Loucy (cell line): ENCODE measurements at regions not wholly inside any gene's neighbourhood (a gene's known extent, or its start where the extent isn't known, plus 50 kb on each side); places are given as distances from the start of the nearest gene placed in this dataset.

ENCODE experiments used
- H2AFZ ChIP-seq: fragments of 200-600 bp; sonication (generic); 2 replicates; pipeline ENCODE4 v1.6.0; 2016; ENCODE audit warnings: antibody characterized with exemption, mild to moderate bottlenecking, low read length, moderate library complexity
- H3F3A ChIP-seq: fragments of 200-600 bp; 2 replicates; pipeline ENCODE4 v1.6.0; 2016; ENCODE audit warnings: antibody characterized with exemption, low read depth, mild to moderate bottlenecking
- H3K27me3 ChIP-seq: fragments of 200-600 bp; sonication (generic); 2 replicates; pipeline ENCODE4 v1.6.1; 2014; ENCODE audit warnings: low read length, mild to moderate bottlenecking; ENCODE audit not compliant: insufficient read depth, poor library complexity, severe bottlenecking
- H3K36me3 ChIP-seq: fragments of 200-600 bp; sonication (generic); 2 replicates; pipeline ENCODE4 v1.6.1; 2016; ENCODE audit warnings: low read length; ENCODE audit not compliant: insufficient read depth
- H3K4me1 ChIP-seq: fragments of 200-600 bp; sonication (generic); 2 replicates; pipeline ENCODE4 v1.5.1; 2014; ENCODE audit warnings: low read length, mild to moderate bottlenecking; ENCODE audit not compliant: insufficient read depth, poor library complexity, severe bottlenecking
- H3K4me2 ChIP-seq: fragments of 200-600 bp; sonication (generic); 2 replicates; pipeline ENCODE4 v1.6.0; 2014; ENCODE audit warnings: antibody characterized with exemption, low read length, low read depth, mild to moderate bottlenecking; ENCODE audit not compliant: poor library complexity, severe bottlenecking
- H3K4me3 ChIP-seq: fragments of 200-600 bp; sonication (generic); 2 replicates; pipeline ENCODE4 v1.5.1; 2014; ENCODE audit warnings: low read length, mild to moderate bottlenecking, mixed read lengths; ENCODE audit not compliant: poor library complexity, severe bottlenecking
- H3K79me2 ChIP-seq: fragments of 200-600 bp; sonication (generic); 2 replicates; pipeline ENCODE4 v1.6.1; 2014; ENCODE audit warnings: low read length; ENCODE audit not compliant: insufficient read depth
- H3K9ac ChIP-seq: fragments of 200-600 bp; sonication (generic); 2 replicates; pipeline ENCODE4 v1.6.0; 2014; ENCODE audit warnings: mild to moderate bottlenecking, low read depth, low read length, moderate library complexity; ENCODE audit not compliant: poor library complexity, severe bottlenecking
- H3K9me2 ChIP-seq: fragments of 200-600 bp; sonication (generic); replicated peaks from 2 replicates; pipeline ENCODE4 v1.6.1; 2016; ENCODE audit warnings: low read depth, low read length, mixed read lengths
- H3K9me3 ChIP-seq: fragments of 200-600 bp; sonication (generic); 2 replicates; pipeline ENCODE4 v1.6.1; 2014; ENCODE audit warnings: mild to moderate bottlenecking, antibody characterized with exemption, low read length, low read depth; ENCODE audit not compliant: insufficient read depth
- H4K20me1 ChIP-seq: fragments of 200-600 bp; sonication (generic); 2 replicates; pipeline ENCODE4 v1.6.0; 2014; ENCODE audit warnings: antibody characterized with exemption, low read length, mild to moderate bottlenecking; ENCODE audit not compliant: insufficient read depth, poor library complexity, severe bottlenecking
- EZH2phosphoT487 ChIP-seq: fragments of 200-600 bp; IDR thresholded peaks from 2 replicates; pipeline ENCODE4 v1.6.1; 2018; ENCODE audit warnings: antibody characterized with exemption, mild to moderate bottlenecking, moderate library complexity, borderline replicate concordance
- TF ChIP-seq, protein P1 (sequence below): fragments of 200-600 bp; sonication (generic); conservative IDR thresholded peaks from 2 replicates; pipeline ENCODE4 v1.5.1; 2014; ENCODE audit warnings: mild to moderate bottlenecking, antibody characterized with exemption, low read length

DNA sequence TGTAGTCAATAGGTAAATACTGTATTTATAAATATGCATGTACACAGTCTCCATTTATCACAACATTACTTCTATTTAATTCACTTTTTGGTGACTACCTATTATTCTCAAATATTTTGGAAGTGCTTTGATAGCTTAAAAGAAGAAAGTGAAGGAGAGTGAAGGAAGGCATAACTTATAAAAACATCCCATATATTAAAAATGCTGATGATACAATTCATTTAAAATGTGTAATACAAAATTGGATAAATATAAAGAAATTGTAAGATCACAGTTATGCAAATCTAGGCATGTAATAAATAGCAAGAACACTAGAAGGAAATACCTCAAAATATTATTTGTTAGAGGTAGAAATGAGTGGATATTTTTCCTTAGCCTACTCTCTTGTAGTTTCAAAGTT lies 111.6 kb upstream of the ADTRP start:
- Histone ChIP-seq H3K27me3 (no peaks in the 10 kb centered on the region), H3K9ac (no peak overlapping the region), H3K36me3 (no peaks in the 10 kb centered on the region), H3K9me2 (no peaks in the 10 kb centered on the region), H3K4me2 (no peak overlapping the region), H3K4me1 (peaks cover 4% of the 10 kb centered on the region), H3K4me3 (no peak overlapping the region), H3K9me3 (peaks cover 8% of the 10 kb centered on the region; the same call in 1 of the 2 replicates), H3K79me2 (no peaks in the 10 kb centered on the region), H2AFZ (no peak overlapping the region), H4K20me1 (no peaks in the 10 kb centered on the region), H3F3A (no peaks in the 10 kb centered on the region; the same call in 1 of the 2 replicates)
- TF ChIP-seq EZH2phosphoT487, result no peak
- TF ChIP-seq, protein P1, sequence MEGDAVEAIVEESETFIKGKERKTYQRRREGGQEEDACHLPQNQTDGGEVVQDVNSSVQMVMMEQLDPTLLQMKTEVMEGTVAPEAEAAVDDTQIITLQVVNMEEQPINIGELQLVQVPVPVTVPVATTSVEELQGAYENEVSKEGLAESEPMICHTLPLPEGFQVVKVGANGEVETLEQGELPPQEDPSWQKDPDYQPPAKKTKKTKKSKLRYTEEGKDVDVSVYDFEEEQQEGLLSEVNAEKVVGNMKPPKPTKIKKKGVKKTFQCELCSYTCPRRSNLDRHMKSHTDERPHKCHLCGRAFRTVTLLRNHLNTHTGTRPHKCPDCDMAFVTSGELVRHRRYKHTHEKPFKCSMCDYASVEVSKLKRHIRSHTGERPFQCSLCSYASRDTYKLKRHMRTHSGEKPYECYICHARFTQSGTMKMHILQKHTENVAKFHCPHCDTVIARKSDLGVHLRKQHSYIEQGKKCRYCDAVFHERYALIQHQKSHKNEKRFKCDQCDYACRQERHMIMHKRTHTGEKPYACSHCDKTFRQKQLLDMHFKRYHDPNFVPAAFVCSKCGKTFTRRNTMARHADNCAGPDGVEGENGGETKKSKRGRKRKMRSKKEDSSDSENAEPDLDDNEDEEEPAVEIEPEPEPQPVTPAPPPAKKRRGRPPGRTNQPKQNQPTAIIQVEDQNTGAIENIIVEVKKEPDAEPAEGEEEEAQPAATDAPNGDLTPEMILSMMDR, result no peak

DNA sequence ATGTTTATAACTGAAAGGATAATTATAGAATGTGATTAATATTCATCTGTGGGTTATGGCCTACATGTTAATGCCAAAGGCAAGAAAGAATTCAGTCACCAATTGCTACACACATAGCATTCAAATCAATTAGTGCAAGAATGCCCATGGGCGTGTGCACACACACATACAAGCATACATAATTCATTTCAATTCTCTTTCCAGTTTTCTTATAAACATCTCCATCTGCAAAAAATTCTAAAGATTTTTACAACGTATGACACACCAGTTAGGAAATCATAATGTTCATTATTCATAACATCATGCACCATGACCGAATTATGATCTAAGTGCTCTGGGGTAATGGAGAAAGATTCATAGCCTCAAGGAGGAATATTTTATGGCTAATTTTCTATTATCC lies 111.0 kb upstream of the ADTRP start:
- Histone ChIP-seq H3K9me3 (peaks cover 9% of the 10 kb centered on the region; the same call in 1 of the 2 replicates), H3K9me2 (no peaks in the 10 kb centered on the region), H3F3A (no peaks in the 10 kb centered on the region; the same call in 1 of the 2 replicates), H2AFZ (no peak overlapping the region), H3K9ac (no peak overlapping the region), H3K4me1 (peaks cover 4% of the 10 kb centered on the region), H3K4me3 (no peak overlapping the region), H4K20me1 (no peaks in the 10 kb centered on the region), H3K27me3 (no peaks in the 10 kb centered on the region), H3K4me2 (no peak overlapping the region), H3K79me2 (no peaks in the 10 kb centered on the region), H3K36me3 (no peaks in the 10 kb centered on the region)
- TF ChIP-seq, protein P1, result no peak
- no peak for TF ChIP-seq EZH2phosphoT487

DNA sequence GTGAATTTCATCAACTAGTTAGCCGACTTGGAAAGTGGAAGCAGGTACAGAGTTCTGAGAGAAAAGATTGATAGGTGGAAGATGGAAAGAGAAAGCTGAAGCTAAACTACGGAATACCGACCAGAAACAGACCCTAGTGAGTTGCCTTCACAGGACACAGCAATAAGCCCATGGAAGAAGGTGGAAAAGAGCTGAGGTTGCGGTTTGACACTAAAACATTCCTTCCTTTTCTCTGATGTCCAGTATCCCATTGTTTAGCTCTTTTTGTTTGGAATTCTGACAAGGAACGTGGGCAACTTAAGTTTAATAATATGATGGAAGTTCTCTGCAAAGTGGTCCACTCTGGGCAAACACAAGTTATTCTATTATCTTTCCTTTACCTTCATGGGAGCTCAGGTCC lies 110.1 kb upstream of the ADTRP start:
- H2AFZ ChIP-seq, result no peak overlapping the region
- no peaks in the 10 kb centered on the region for H3K36me3 ChIP-seq
- H3K79me2 ChIP-seq, result no peaks in the 10 kb centered on the region
- no peak overlapping the region for H3K4me2 ChIP-seq
- H3F3A ChIP-seq, result no peaks in the 10 kb centered on the region; the same call in 1 of the 2 replicates
- no peak overlapping the region for H3K4me3 ChIP-seq
- no peaks in the 10 kb centered on the region for H3K27me3 ChIP-seq
- peaks cover 9% of the 10 kb centered on the region; the same call in 1 of the 2 replicates for H3K9me3 ChIP-seq
- H3K9ac ChIP-seq, result no peak overlapping the region
- no peak for TF ChIP-seq EZH2phosphoT487
- TF ChIP-seq, protein P1, result no peak
- H3K9me2 ChIP-seq, result no peaks in the 10 kb centered on the region
- H4K20me1 ChIP-seq, result no peaks in the 10 kb centered on the region
- peaks cover 4% of the 10 kb centered on the region for H3K4me1 ChIP-seq
